ENCODE measurements at regions not wholly inside any gene's neighbourhood (a gene's known extent, or its start where the extent isn't known, plus 50 kb on each side); places are given as distances from the start of the nearest gene placed in this dataset.

- H3K4me1 ChIP-seq (ENCODE audit: control insufficient read depth in 2 of 2, insufficient read depth in 2 of 2, low read length in 2 of 2), result no peaks in the 10 kb centered on the region
- Mint-ChIP-seq H3K4me3 (no peak overlapping the region), H3K27ac (no peak overlapping the region), H3K9me3 (ENCODE audit: insufficient read depth) (no peaks in the 10 kb centered on the region), H3K27me3 (no peaks in the 10 kb centered on the region), H3K4me1 (no peaks in the 10 kb centered on the region)
- intact Hi-C loops (cut with micrococcal nuclease), result no loop called here
- H4K20me1 ChIP-seq (ENCODE audit: control insufficient read depth, insufficient read depth, low read length, poor library complexity, severe bottlenecking), result no peaks in the 10 kb centered on the region
- H3K9ac ChIP-seq (ENCODE audit: low read length), result no peak overlapping the region
- H3K27me3 ChIP-seq (replicated peaks in 1 of 4; ENCODE audit: control extremely low read depth in 1 of 4, control insufficient read depth in 3 of 4, insufficient read depth in 4 of 4, low read length in 3 of 4), result no peaks in the 10 kb centered on the region
- H3K27ac ChIP-seq (ENCODE audit: low read length in 2 of 2), result no peak overlapping the region
- H2AFZ ChIP-seq (ENCODE audit: insufficient read depth, low read depth, low read length, poor library complexity, severe bottlenecking), result no peak overlapping the region
- no peaks in the 10 kb centered on the region for H3K36me3 ChIP-seq (replicated peaks in 1 of 2; ENCODE audit: control extremely low read depth in 1 of 2, control insufficient read depth in 1 of 2, extremely low read depth in 1 of 2, insufficient read depth in 2 of 2, low read length in 1 of 2)
- no peak overlapping the region for H3K4me3 ChIP-seq (ENCODE audit: control extremely low read depth in 1 of 5, extremely low read depth in 1 of 5, insufficient read depth in 1 of 5, low read depth in 2 of 5, low read length in 4 of 5)
- TF ChIP-seq EZH2 (IDR thresholded peaks at IDR 0.05; ENCODE audit: borderline replicate concordance, insufficient read depth, low read depth, low read length, poor library complexity, severe bottlenecking) (no peak), CTCF (IDR thresholded peaks at IDR 0.05) (no peak)
- ChIA-PET CTCF (no interaction called here), POLR2A (no interaction called here)
- ATAC-seq (ENCODE audit: low read depth) (no peak), DNase-seq (no peak)
- H3K9me3 ChIP-seq (ENCODE audit: control extremely low read depth in 1 of 3, control insufficient read depth in 2 of 3, insufficient read depth in 1 of 3, low read length in 2 of 3), result no peaks in the 10 kb centered on the region
- H3K4me2 ChIP-seq (replicated peaks; ENCODE audit: low read depth, low read length, poor library complexity, severe bottlenecking), result no peak overlapping the region
- no peaks in the 10 kb centered on the region for H3K79me2 ChIP-seq (ENCODE audit: control insufficient read depth, insufficient read depth, low read length)
Measured at GRCh38 chr12:77606348-77606747, 224.3 kb upstream of the NAV3 start.

- TF ChIP-seq EZH2 (IDR thresholded peaks at IDR 0.05; ENCODE audit: borderline replicate concordance, insufficient read depth, low read depth, low read length, poor library complexity, severe bottlenecking) (no peak), CTCF (IDR thresholded peaks at IDR 0.05) (no peak)
- Histone ChIP-seq H2AFZ (ENCODE audit: insufficient read depth, low read depth, low read length, poor library complexity, severe bottlenecking) (no peak overlapping the region), H3K79me2 (ENCODE audit: control insufficient read depth, insufficient read depth, low read length) (no peaks in the 10 kb centered on the region), H3K9me3 (ENCODE audit: control extremely low read depth in 1 of 3, control insufficient read depth in 2 of 3, insufficient read depth in 1 of 3, low read length in 2 of 3) (no peaks in the 10 kb centered on the region), H3K4me1 (ENCODE audit: control insufficient read depth in 2 of 2, insufficient read depth in 2 of 2, low read length in 2 of 2) (no peaks in the 10 kb centered on the region), H3K4me3 (ENCODE audit: control extremely low read depth in 1 of 5, extremely low read depth in 1 of 5, insufficient read depth in 1 of 5, low read depth in 2 of 5, low read length in 4 of 5) (no peak overlapping the region), H3K27ac (ENCODE audit: low read length in 2 of 2) (no peak overlapping the region), H4K20me1 (ENCODE audit: control insufficient read depth, insufficient read depth, low read length, poor library complexity, severe bottlenecking) (no peaks in the 10 kb centered on the region), H3K36me3 (replicated peaks in 1 of 2; ENCODE audit: control extremely low read depth in 1 of 2, control insufficient read depth in 1 of 2, extremely low read depth in 1 of 2, insufficient read depth in 2 of 2, low read length in 1 of 2) (no peaks in the 10 kb centered on the region), H3K27me3 (replicated peaks in 1 of 4; ENCODE audit: control extremely low read depth in 1 of 4, control insufficient read depth in 3 of 4, insufficient read depth in 4 of 4, low read length in 3 of 4) (no peaks in the 10 kb centered on the region), H3K4me2 (replicated peaks; ENCODE audit: low read depth, low read length, poor library complexity, severe bottlenecking) (no peak overlapping the region), H3K9ac (ENCODE audit: low read length) (no peak overlapping the region)
- intact Hi-C loops (cut with micrococcal nuclease), result no loop called here
- ChIA-PET POLR2A (no interaction called here), CTCF (no interaction called here)
- ATAC-seq (ENCODE audit: low read depth), result no peak
- H3K9me3 Mint-ChIP-seq (ENCODE audit: insufficient read depth), result no peaks in the 10 kb centered on the region
- no peaks in the 10 kb centered on the region for H3K27me3 Mint-ChIP-seq
- H3K27ac Mint-ChIP-seq, result no peak overlapping the region
- no peak for DNase-seq
- no peaks in the 10 kb centered on the region for H3K4me1 Mint-ChIP-seq
- H3K4me3 Mint-ChIP-seq, result no peak overlapping the region
Measured at GRCh38 chr12:77603946-77604345, 226.7 kb upstream of the NAV3 start.
